ENCODE measurements at regions not wholly inside any gene's neighbourhood (a gene's known extent, or its start where the extent isn't known, plus 50 kb on each side); places are given as distances from the start of the nearest gene placed in this dataset.

GRCh38 chr10:110376021-110376766 is 71.5 kb upstream of the SMNDC1 start:
- peak overlapping the region; percentile 45 to 52 for H3K27ac ChIP-seq (ENCODE audit: low read depth in 1 of 2, low read length in 2 of 2)

DNA sequence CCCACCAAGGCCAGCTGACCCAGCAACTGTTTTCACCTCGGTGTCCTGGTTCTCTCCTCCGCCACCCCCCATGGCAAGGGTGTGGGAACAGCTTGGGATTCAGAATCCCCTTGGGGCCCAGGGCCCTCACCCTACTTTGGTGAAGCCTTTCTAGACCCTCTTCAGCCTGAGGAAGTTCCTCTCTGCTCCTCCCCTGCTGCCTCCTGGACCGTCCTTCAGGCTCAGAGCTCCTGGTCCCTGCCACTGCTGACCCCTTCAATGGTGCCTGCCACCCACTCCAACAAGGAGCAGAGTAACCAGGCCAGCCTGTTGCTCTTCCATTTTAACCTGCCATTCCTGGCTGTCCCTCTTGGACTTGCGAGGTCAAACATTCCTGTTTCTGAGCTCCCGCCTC is 72.0 kb upstream of the SMNDC1 start:
- Histone ChIP-seq H3K9ac (ENCODE audit: low read depth in 1 of 2, low read length in 2 of 2) (no peak overlapping the region), H3K27ac (ENCODE audit: low read depth in 1 of 2, low read length in 2 of 2) (peak overlapping the region; percentile 22 to 45), H3K9me3 (ENCODE audit: control insufficient read depth in 4 of 4, low read length in 3 of 4) (no peaks in the 10 kb centered on the region), H3K4me1 (ENCODE audit: control insufficient read depth in 4 of 4, insufficient read depth in 4 of 4, low read length in 3 of 4) (no peaks in the 10 kb centered on the region), H3K27me3 (ENCODE audit: control insufficient read depth in 4 of 4, insufficient read depth in 4 of 4, low read length in 3 of 4) (no peaks in the 10 kb centered on the region), H3K4me3 (ENCODE audit: low read depth in 1 of 3, low read length in 3 of 3) (no peak overlapping the region), H3K36me3 (ENCODE audit: control insufficient read depth in 4 of 4, insufficient read depth in 3 of 4, low read depth in 1 of 4, low read length in 3 of 4) (no peaks in the 10 kb centered on the region)
- WGBS: 83% methylated on average over 5 of the region's 5 CpGs
- TF ChIP-seq NR2F2 (IDR thresholded peaks at IDR 0.05): no peak
- no peak for DNase-seq (ENCODE audit: low spot score)

More at GRCh38 chr10:110376021-110376766, 71.5 kb upstream of the SMNDC1 start:
- DNase-seq (ENCODE audit: low spot score): peak; percentile 51
- Histone ChIP-seq H3K4me3 (ENCODE audit: low read depth in 1 of 3, low read length in 3 of 3) (no peak overlapping the region), H3K9me3 (ENCODE audit: control insufficient read depth in 4 of 4, low read length in 3 of 4) (no peaks in the 10 kb centered on the region), H3K9ac (ENCODE audit: low read depth in 1 of 2, low read length in 2 of 2) (no peak overlapping the region), H3K36me3 (ENCODE audit: control insufficient read depth in 4 of 4, insufficient read depth in 3 of 4, low read depth in 1 of 4, low read length in 3 of 4) (no peaks in the 10 kb centered on the region), H3K4me1 (ENCODE audit: control insufficient read depth in 4 of 4, insufficient read depth in 4 of 4, low read length in 3 of 4) (no peaks in the 10 kb centered on the region), H3K27me3 (ENCODE audit: control insufficient read depth in 4 of 4, insufficient read depth in 4 of 4, low read length in 3 of 4) (no peaks in the 10 kb centered on the region)
- WGBS: 72% methylated on average over 21 of the region's 21 CpGs
- TF ChIP-seq GABPA (IDR thresholded peaks at IDR 0.05 in 1 of 2, conservative IDR thresholded peaks at IDR 0.05 in 1 of 2) (peak in 1 of 2 donors; percentile 15), HNF4A (conservative IDR thresholded peaks at IDR 0.05) (no peak), JUND (IDR thresholded peaks at IDR 0.05) (no peak), RAD21 (IDR thresholded peaks at IDR 0.05) (peak in 1 of 2 donors; percentile 19), SP1 (IDR thresholded peaks at IDR 0.05) (peak; percentile 75), NR2F2 (IDR thresholded peaks at IDR 0.05) (peak; percentile 100), RXRA (IDR thresholded peaks at IDR 0.05) (peak; percentile 82 to 86)
- TF ChIP-seq, protein P1, sequence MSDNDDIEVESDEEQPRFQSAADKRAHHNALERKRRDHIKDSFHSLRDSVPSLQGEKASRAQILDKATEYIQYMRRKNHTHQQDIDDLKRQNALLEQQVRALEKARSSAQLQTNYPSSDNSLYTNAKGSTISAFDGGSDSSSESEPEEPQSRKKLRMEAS (IDR thresholded peaks at IDR 0.05): peak; percentile 68

DNA sequence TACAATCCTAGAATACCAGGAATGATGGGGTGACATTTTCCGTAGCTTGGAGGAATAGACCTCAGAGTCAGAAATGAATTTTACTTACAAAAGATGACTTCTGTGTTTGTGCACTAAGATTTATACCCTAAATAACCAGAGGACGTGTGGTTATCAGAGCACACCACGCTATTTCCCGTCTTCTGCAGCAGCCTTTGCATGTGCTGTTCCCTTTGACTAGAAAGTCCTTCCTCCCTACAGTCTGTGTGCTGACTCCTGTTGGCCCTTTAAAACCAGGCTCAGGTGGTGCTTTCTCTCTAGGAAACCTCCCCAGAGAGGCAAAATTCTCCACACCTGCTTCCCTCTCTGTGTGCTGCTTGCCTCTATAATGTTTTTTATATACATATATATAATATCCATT is 73.3 kb upstream of the SMNDC1 start:
- no peaks in the 10 kb centered on the region for H3K9me3 ChIP-seq (ENCODE audit: control insufficient read depth in 4 of 4, low read length in 3 of 4)
- H3K9ac ChIP-seq (ENCODE audit: low read depth in 1 of 2, low read length in 2 of 2): no peak overlapping the region
- no peaks in the 10 kb centered on the region for H3K4me1 ChIP-seq (ENCODE audit: control insufficient read depth in 4 of 4, insufficient read depth in 4 of 4, low read length in 3 of 4)
- no peaks in the 10 kb centered on the region for H3K27me3 ChIP-seq (ENCODE audit: control insufficient read depth in 4 of 4, insufficient read depth in 4 of 4, low read length in 3 of 4)
- TF ChIP-seq, protein P2, sequence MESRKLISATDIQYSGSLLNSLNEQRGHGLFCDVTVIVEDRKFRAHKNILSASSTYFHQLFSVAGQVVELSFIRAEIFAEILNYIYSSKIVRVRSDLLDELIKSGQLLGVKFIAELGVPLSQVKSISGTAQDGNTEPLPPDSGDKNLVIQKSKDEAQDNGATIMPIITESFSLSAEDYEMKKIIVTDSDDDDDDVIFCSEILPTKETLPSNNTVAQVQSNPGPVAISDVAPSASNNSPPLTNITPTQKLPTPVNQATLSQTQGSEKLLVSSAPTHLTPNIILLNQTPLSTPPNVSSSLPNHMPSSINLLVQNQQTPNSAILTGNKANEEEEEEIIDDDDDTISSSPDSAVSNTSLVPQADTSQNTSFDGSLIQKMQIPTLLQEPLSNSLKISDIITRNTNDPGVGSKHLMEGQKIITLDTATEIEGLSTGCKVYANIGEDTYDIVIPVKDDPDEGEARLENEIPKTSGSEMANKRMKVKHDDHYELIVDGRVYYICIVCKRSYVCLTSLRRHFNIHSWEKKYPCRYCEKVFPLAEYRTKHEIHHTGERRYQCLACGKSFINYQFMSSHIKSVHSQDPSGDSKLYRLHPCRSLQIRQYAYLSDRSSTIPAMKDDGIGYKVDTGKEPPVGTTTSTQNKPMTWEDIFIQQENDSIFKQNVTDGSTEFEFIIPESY (IDR thresholded peaks at IDR 0.05): no peak
- TF ChIP-seq ATF3 (IDR thresholded peaks at IDR 0.05): no peak
- TF ChIP-seq RAD21 (IDR thresholded peaks at IDR 0.05): no peak
- TF ChIP-seq FOXA2 (IDR thresholded peaks at IDR 0.05): no peak
- TF ChIP-seq HNF4G (IDR thresholded peaks at IDR 0.05): no peak
- TF ChIP-seq NR2F2 (IDR thresholded peaks at IDR 0.05): no peak
- no peak for TF ChIP-seq FOXA1 (IDR thresholded peaks at IDR 0.05)
- DNase-seq (ENCODE audit: low spot score): no peak
- no peak overlapping the region for H3K4me3 ChIP-seq (ENCODE audit: low read depth in 1 of 3, low read length in 3 of 3)
- H3K36me3 ChIP-seq (ENCODE audit: control insufficient read depth in 4 of 4, insufficient read depth in 3 of 4, low read depth in 1 of 4, low read length in 3 of 4): no peaks in the 10 kb centered on the region
- no peak overlapping the region for H3K27ac ChIP-seq (ENCODE audit: low read depth in 1 of 2, low read length in 2 of 2)
- 79% methylated on average over 4 of the region's 4 CpGs for WGBS

Measured in liver (tissue), 7 donors.